GM21367 (cell line): ENCODE measurements at regions not wholly inside any gene's neighbourhood (a gene's known extent, or its start where the extent isn't known, plus 50 kb on each side); places are given as distances from the start of the nearest gene placed in this dataset.
"Not testable (repeated sequence)": the region's sequence is repeated elsewhere in the genome, so short reads cannot be mapped to it uniquely, and the experiment has no call there.

Experiments used
- ATAC-seq: cut with Tn5 transposase; IDR thresholded peaks from one replicate; pipeline ENCODE4 v1.9.1; 2021; ENCODE audit not compliant: unreplicated experiment

GRCh38 chr14:43128429-43128828 lies 1378.7 kb downstream of the FSCB start:
- not testable (repeated sequence) for ATAC-seq

- not testable (repeated sequence) for ATAC-seq
Measured at GRCh38 chr14:43127874-43128273, 1379.2 kb downstream of the FSCB start.

GRCh38 chr14:43123544-43123943 lies 1383.5 kb downstream of the FSCB start:
- no peak for ATAC-seq

- no peak for ATAC-seq
Measured at GRCh38 chr14:43119672-43120071, 1387.4 kb downstream of the FSCB start.

GRCh38 chr14:43116341-43116740 lies 1390.7 kb downstream of the FSCB start:
- no peak for ATAC-seq

- ATAC-seq = no peak
Measured at GRCh38 chr14:43105305-43105704, 1401.8 kb downstream of the FSCB start.

- ATAC-seq = no peak
Measured at GRCh38 chr14:43090380-43090779, 1416.7 kb downstream of the FSCB start.

GRCh38 chr14:43087666-43088065 lies 1419.4 kb downstream of the FSCB start:
- ATAC-seq = no peak

GRCh38 chr14:43085819-43086218 lies 1421.3 kb downstream of the FSCB start:
- no peak for ATAC-seq

- ATAC-seq = not testable (repeated sequence)
Measured at GRCh38 chr14:43067372-43067771, 1439.7 kb downstream of the FSCB start.

GRCh38 chr14:43056106-43056505 lies 1449.4 kb downstream of the LRFN5 start:
- no peak for ATAC-seq

GRCh38 chr14:43052897-43053296 lies 1446.2 kb downstream of the LRFN5 start:
- ATAC-seq = no peak

- no peak for ATAC-seq
Measured at GRCh38 chr14:43043850-43044249, 1437.2 kb downstream of the LRFN5 start.

GRCh38 chr14:43042408-43042807 lies 1435.7 kb downstream of the LRFN5 start:
- ATAC-seq = no peak

GRCh38 chr14:43041976-43042375 lies 1435.3 kb downstream of the LRFN5 start:
- ATAC-seq = no peak

GRCh38 chr14:43041207-43041606 lies 1434.5 kb downstream of the LRFN5 start:
- no peak for ATAC-seq

GRCh38 chr14:43039881-43040280 lies 1433.2 kb downstream of the LRFN5 start:
- ATAC-seq = no peak

- no peak for ATAC-seq
Measured at GRCh38 chr14:43031598-43031997, 1424.9 kb downstream of the LRFN5 start.

GRCh38 chr14:43022094-43022800 lies 1415.6 kb downstream of the LRFN5 start:
- ATAC-seq = no peak

GRCh38 chr14:43019826-43020225 lies 1413.2 kb downstream of the LRFN5 start:
- no peak for ATAC-seq

GRCh38 chr14:43014338-43014737 lies 1407.7 kb downstream of the LRFN5 start:
- no peak for ATAC-seq

GRCh38 chr14:43012817-43013216 lies 1406.1 kb downstream of the LRFN5 start:
- ATAC-seq = no peak

GRCh38 chr14:43005807-43006206 lies 1399.1 kb downstream of the LRFN5 start:
- ATAC-seq = no peak
